Tibial nerve (tissue), 4 donors: ENCODE measurements at regions not wholly inside any gene's neighbourhood (a gene's known extent, or its start where the extent isn't known, plus 50 kb on each side); places are given as distances from the start of the nearest gene placed in this dataset.

Source experiments
- CTCF ChIP-seq, 5 experiments: fragments of 200-600 bp in 3 of 5; fragments of 450-650 bp in 2 of 5; sonication (generic) in 3 of 5; IDR thresholded peaks; one replicate each; pipeline ENCODE4 v1.5.1; 2016 to 2019; ENCODE audit warnings: antibody characterized with exemption in 5 of 5, mild to moderate bottlenecking in 3 of 5, moderate library complexity in 2 of 5
- EP300 ChIP-seq, 2 donors: sonication (generic); formaldehyde crosslinking; IDR thresholded peaks; one replicate each; pipeline ENCODE4 v1.6.1; 2017; ENCODE audit warnings: antibody characterized with exemption in 2 of 2, mild to moderate bottlenecking in 1 of 2
- POLR2A ChIP-seq, 2 donors: fragments of 450-650 bp; IDR thresholded peaks; one replicate each; pipeline ENCODE4 v1.6.1; 2017; ENCODE audit warnings: antibody characterized with exemption in 2 of 2, mild to moderate bottlenecking in 2 of 2, moderate library complexity in 2 of 2

- TF ChIP-seq CTCF (IDR thresholded peaks at IDR 0.05) (no peak), POLR2A (IDR thresholded peaks at IDR 0.05) (no peak), EP300 (IDR thresholded peaks at IDR 0.05) (no peak)
Observed at GRCh38 chr1:14057640-14058039, 357.7 kb downstream of the PRDM2 start.
